Small intestine (tissue), 7 donors: ENCODE measurements at regions not wholly inside any gene's neighbourhood (a gene's known extent, or its start where the extent isn't known, plus 50 kb on each side); places are given as distances from the start of the nearest gene placed in this dataset.

Experiments used
- DNase-seq, 2 donors: peaks; one replicate each; pipeline versions ENCODE4 v3.0.0 to v3.0.0-alpha.2; 2013
- FAIRE-seq: peaks from 2 replicates; lab custom pipeline; 2012; peaks lifted over from hg19 to GRCh38; lab: Jason Lieb, UNC
- H3K27ac ChIP-seq, 3 donors: one replicate each; pipeline ENCODE4 v1.5.1; 2013; ENCODE audit warnings: low read length in 2 of 3, mild to moderate bottlenecking in 2 of 3, control low read depth in 1 of 3, inconsistent platforms in 1 of 3, low read depth in 1 of 3, moderate library complexity in 1 of 3
- H3K27me3 ChIP-seq, 3 donors: one replicate each; pipeline ENCODE4 v1.6.1; 2013; ENCODE audit warnings: low read length in 3 of 3, inconsistent platforms in 1 of 3; ENCODE audit not compliant: control insufficient read depth in 3 of 3, insufficient read depth in 3 of 3
- H3K36me3 ChIP-seq, 3 donors: one replicate each; pipeline ENCODE4 v1.6.1; 2013; ENCODE audit warnings: low read length in 3 of 3, inconsistent platforms in 1 of 3, low read depth in 1 of 3, mild to moderate bottlenecking in 1 of 3, moderate library complexity in 1 of 3; ENCODE audit not compliant: control insufficient read depth in 3 of 3, insufficient read depth in 2 of 3
- H3K4me1 ChIP-seq, 3 donors: one replicate each; pipeline ENCODE4 v1.6.1; 2013; ENCODE audit warnings: low read length in 2 of 3, inconsistent platforms in 1 of 3, low read depth in 1 of 3, mild to moderate bottlenecking in 1 of 3, moderate library complexity in 1 of 3; ENCODE audit not compliant: control insufficient read depth in 3 of 3, insufficient read depth in 2 of 3
- H3K4me3 ChIP-seq, 3 donors: one replicate each; pipeline ENCODE4 v1.5.1; 2013; ENCODE audit warnings: low read length in 3 of 3, control low read depth in 1 of 3, inconsistent platforms in 1 of 3, low read depth in 1 of 3, mild to moderate bottlenecking in 1 of 3, moderate library complexity in 1 of 3
- H3K9me3 ChIP-seq, 2 donors: one replicate each; pipeline ENCODE4 v1.6.1; 2013; ENCODE audit warnings: low read depth in 1 of 2, low read length in 1 of 2; ENCODE audit not compliant: control insufficient read depth in 2 of 2, insufficient read depth in 1 of 2
- WGBS, 3 donors: extraction: QIAGEN DNeasy Blood & Tissue Kit; methylation state at CpG; one replicate each; pipeline ENCODE4 v1.1.7; 2013; 5-methylcytosine and 5-hydroxymethylcytosine counted together
- donor health status: healthy with polysubstance abuse.
- donor health status: control.
- donor health status: control.
- donor health status: Bipolar disorder and iron deficiency.
- donor health status: healthy.

- no peak for FAIRE-seq
- no peaks in the 10 kb centered on the region for H3K27me3 ChIP-seq
- no peaks in the 10 kb centered on the region for H3K36me3 ChIP-seq
- H3K9me3 ChIP-seq = no peaks in the 10 kb centered on the region
- WGBS, 3 donors = 89 to 97% (median 90%) methylated on average over 2 of the region's 2 CpGs
- DNase-seq = no peak
- no peak overlapping the region for H3K4me3 ChIP-seq
- no peak overlapping the region for H3K27ac ChIP-seq
- H3K4me1 ChIP-seq = no peaks in the 10 kb centered on the region
These were observed 694.6 kb downstream of the EPHA4 start for GRCh38 chr2:220877491-220877890.

DNA sequence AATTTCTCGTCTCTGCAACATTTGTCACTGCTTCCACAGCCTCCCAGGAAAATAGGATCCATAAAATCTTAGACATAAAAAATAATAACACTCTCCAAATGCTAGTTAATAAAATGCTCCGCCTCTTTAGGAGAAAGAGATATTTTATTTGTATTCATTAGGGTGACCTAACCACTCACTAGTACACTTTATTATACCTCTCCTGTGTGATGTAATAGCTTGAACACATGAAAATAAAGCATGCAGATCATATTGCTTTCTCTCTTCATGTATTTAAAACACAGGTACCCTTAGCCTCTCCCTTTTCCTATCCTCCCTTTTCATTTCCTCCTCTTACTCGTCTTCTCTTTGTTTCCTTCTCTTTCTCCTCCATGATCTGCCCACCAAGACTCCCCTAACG is 694.2 kb downstream of the EPHA4 start:
- FAIRE-seq = no peak
- H3K27me3 ChIP-seq = no peaks in the 10 kb centered on the region
- no peaks in the 10 kb centered on the region for H3K9me3 ChIP-seq
- no peak overlapping the region for H3K4me3 ChIP-seq
- no peaks in the 10 kb centered on the region for H3K36me3 ChIP-seq
- DNase-seq = no peak
- H3K27ac ChIP-seq = no peak overlapping the region
- 64 to 79% (median 67%) methylated on average over 4 of the region's 4 CpGs for WGBS, 3 donors
- H3K4me1 ChIP-seq = no peaks in the 10 kb centered on the region

DNA sequence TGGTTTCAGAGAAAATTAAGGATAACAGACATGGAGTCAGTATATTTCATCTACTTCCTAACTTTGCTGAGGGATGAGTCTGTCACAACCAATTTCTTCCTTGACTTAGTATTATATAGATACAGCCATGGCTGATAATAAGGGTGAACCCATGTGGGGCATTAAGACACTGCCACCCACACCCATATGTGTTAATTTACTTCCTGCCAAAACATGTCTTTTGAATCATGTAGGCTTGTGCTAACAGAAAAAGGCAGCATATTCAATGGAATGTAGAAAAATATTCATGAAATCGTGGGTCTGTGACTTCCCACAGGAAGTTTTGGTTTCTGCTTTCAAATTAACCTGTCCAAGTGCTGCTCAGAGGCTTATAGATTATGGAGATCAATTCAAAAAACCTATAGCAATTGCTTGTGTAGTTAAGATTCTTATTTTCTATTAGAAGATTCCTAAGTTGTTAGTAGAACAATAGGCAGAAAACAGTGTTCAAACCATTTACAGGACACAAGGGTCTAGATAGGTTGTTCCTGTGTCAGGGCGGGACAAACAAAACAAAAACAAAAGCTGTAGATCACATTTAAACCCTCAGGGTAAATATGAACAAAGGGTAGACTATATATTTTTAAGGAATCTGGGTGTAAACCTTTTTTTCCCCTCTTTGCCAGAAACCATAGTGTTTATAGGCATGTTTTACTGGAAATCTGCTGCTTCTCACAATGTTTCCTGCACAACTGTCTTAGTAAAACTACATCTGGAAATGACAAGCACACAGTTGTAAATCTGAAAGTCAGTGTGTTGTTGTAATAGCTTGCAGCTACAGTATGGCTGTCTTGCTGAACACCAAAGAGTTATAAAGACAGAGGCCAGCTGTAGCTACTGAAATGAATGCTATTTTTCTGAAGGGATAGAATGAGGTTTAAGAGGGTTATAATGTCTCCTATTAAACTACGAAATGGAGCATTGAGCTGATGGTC is 691.2 kb downstream of the EPHA4 start:
- no peak for FAIRE-seq
- H3K27me3 ChIP-seq = no peaks in the 10 kb centered on the region
- no peaks in the 10 kb centered on the region for H3K36me3 ChIP-seq
- H3K27ac ChIP-seq = no peak overlapping the region
- H3K9me3 ChIP-seq = no peaks in the 10 kb centered on the region
- no peaks in the 10 kb centered on the region for H3K4me1 ChIP-seq
- H3K4me3 ChIP-seq = no peak overlapping the region
- 61 to 69% (median 63%) methylated on average over 3 of the region's 3 CpGs for WGBS, 3 donors
- no peak for DNase-seq

DNA sequence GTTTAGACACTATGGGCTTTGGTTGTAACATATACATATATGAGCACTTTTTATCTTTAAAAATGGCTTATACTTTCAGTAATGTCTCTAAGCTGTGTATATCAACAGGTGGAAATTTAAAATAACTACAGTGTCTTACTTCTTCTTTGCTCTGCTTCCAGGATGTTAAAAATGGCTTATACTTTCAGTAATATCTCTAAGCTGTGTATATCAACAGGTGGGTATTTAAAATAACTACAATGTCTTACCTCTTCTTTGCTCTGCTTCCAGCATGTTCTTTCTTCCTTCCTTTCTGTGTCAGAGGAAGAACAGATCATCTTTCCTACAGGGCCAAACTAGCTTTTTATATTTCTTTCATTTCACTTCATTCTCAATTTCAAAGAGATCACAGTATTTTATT is 689.6 kb downstream of the EPHA4 start:
- Histone ChIP-seq H3K4me3 (no peak overlapping the region), H3K9me3 (no peaks in the 10 kb centered on the region), H3K4me1 (no peaks in the 10 kb centered on the region), H3K27ac (no peak overlapping the region), H3K36me3 (no peaks in the 10 kb centered on the region), H3K27me3 (no peaks in the 10 kb centered on the region)
- DNase-seq = no peak
- no peak for FAIRE-seq

DNA sequence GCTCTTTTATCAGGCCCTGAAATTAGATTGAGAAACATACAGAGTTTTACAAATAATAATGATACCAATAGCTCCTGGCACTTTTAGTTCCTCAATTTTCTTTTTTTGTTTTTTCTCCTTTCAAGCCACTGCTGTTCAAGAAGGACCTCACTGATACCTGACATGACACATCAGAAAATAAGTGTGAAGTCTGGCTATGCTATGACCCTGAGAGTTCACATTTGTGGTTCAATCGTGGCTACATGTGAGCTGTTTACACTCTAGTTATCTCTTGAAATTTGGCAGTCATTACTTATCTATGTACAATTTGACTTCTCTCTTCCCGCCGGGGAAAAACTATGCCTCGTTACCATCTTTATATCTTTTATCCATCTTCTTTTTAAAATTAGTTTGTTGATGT is 686.5 kb downstream of the EPHA4 start:
- Histone ChIP-seq H3K27ac (no peak overlapping the region), H3K36me3 (no peaks in the 10 kb centered on the region), H3K4me1 (no peaks in the 10 kb centered on the region), H3K27me3 (no peaks in the 10 kb centered on the region), H3K9me3 (no peaks in the 10 kb centered on the region), H3K4me3 (no peak overlapping the region)
- DNase-seq = no peak
- no peak for FAIRE-seq
- WGBS, 3 donors = 55 to 68% (median 65%) methylated on average over 4 of the region's 4 CpGs

GRCh38 chr2:220887271-220887870 is 684.7 kb downstream of the EPHA4 start:
- Histone ChIP-seq H3K4me3 (no peak overlapping the region), H3K27me3 (peaks cover 0 to 3% (median 0%) of the 10 kb centered on the region in 3 donors), H3K27ac (no peak overlapping the region), H3K36me3 (no peaks in the 10 kb centered on the region), H3K9me3 (no peaks in the 10 kb centered on the region), H3K4me1 (no peaks in the 10 kb centered on the region)
- WGBS, 3 donors = 82 to 86% (median 85%) methylated on average over 6 of the region's 6 CpGs
- FAIRE-seq = no peak
- DNase-seq = no peak

- no peak for FAIRE-seq
- no peak overlapping the region for H3K4me3 ChIP-seq
- no peaks in the 10 kb centered on the region for H3K36me3 ChIP-seq
- H3K27ac ChIP-seq = no peak overlapping the region
- WGBS, 3 donors = 44 to 68% (median 64%) methylated on average over 6 of the region's 6 CpGs
- no peaks in the 10 kb centered on the region for H3K9me3 ChIP-seq
- no peak for DNase-seq
- no peaks in the 10 kb centered on the region for H3K4me1 ChIP-seq
- peaks cover 0 to 3% (median 0%) of the 10 kb centered on the region in 3 donors for H3K27me3 ChIP-seq
These were observed 684.2 kb downstream of the EPHA4 start for GRCh38 chr2:220887876-220888275.

DNA sequence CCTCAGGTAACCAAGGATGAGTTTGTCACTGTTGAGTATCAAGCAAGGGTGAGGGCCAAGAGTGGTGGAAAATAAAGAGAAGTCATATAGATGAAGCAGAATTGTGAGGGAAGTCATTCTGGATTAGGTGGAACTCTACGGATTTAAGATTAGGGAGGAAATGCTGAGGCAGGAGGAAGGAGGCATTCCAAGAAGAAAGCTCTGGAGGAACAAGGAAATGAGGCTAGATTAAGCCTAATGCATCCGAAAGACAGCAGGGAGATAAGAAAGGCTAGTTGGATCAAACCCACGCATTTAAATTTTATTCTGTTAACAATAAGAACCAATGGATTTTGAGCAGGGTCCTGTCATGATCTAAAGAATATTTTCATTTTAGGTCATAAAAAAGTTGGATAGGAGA is 681.2 kb downstream of the EPHA4 start:
- DNase-seq = no peak
- FAIRE-seq = no peak
- Histone ChIP-seq H3K27ac (no peak overlapping the region), H3K4me3 (no peak overlapping the region), H3K4me1 (no peaks in the 10 kb centered on the region), H3K36me3 (no peaks in the 10 kb centered on the region), H3K27me3 (peaks cover 0 to 3% (median 0%) of the 10 kb centered on the region in 3 donors), H3K9me3 (no peaks in the 10 kb centered on the region)
- WGBS, 3 donors = 67 to 81% (median 79%) methylated on average over 3 of the region's 3 CpGs
